Transverse colon (tissue), 4 donors: ENCODE measurements at regions not wholly inside any gene's neighbourhood (a gene's known extent, or its start where the extent isn't known, plus 50 kb on each side); places are given as distances from the start of the nearest gene placed in this dataset.

ENCODE experiments used
- EP300 ChIP-seq: sonication (generic); formaldehyde crosslinking; IDR thresholded peaks from one replicate; pipeline ENCODE4 v1.6.1; 2017; ENCODE audit warnings: antibody characterized with exemption, low read depth
- POLR2A ChIP-seq: fragments of 450-650 bp; IDR thresholded peaks from one replicate; pipeline ENCODE4 v1.6.1; 2016; ENCODE audit warnings: antibody characterized with exemption, mild to moderate bottlenecking, moderate library complexity
- POLR2AphosphoS5 ChIP-seq, 3 donors: sonication (generic); formaldehyde crosslinking; IDR thresholded peaks; one replicate each; pipeline ENCODE4 v1.6.1; 2016; ENCODE audit warnings: antibody characterized with exemption in 3 of 3
- TF ChIP-seq, protein P1 (sequence below), 5 experiments: fragments of 200-600 bp in 3 of 5; fragments of 450-650 bp in 2 of 5; sonication (generic) in 3 of 5; IDR thresholded peaks; 1 replicate in 2 of 5; 2 replicates in 3 of 5; pipeline ENCODE4 v1.5.1; 2016 to 2017; ENCODE audit warnings: antibody characterized with exemption in 5 of 5, inconsistent platforms in 3 of 5, mild to moderate bottlenecking in 2 of 5, moderate library complexity in 1 of 5

- TF ChIP-seq, protein P1, sequence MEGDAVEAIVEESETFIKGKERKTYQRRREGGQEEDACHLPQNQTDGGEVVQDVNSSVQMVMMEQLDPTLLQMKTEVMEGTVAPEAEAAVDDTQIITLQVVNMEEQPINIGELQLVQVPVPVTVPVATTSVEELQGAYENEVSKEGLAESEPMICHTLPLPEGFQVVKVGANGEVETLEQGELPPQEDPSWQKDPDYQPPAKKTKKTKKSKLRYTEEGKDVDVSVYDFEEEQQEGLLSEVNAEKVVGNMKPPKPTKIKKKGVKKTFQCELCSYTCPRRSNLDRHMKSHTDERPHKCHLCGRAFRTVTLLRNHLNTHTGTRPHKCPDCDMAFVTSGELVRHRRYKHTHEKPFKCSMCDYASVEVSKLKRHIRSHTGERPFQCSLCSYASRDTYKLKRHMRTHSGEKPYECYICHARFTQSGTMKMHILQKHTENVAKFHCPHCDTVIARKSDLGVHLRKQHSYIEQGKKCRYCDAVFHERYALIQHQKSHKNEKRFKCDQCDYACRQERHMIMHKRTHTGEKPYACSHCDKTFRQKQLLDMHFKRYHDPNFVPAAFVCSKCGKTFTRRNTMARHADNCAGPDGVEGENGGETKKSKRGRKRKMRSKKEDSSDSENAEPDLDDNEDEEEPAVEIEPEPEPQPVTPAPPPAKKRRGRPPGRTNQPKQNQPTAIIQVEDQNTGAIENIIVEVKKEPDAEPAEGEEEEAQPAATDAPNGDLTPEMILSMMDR (IDR thresholded peaks at IDR 0.05), result no peak
- TF ChIP-seq POLR2AphosphoS5 (IDR thresholded peaks at IDR 0.05) (no peak), POLR2A (no peak), EP300 (no peak)
These were observed 1127.3 kb upstream of the AUTS2 start for GRCh38 chr7:68470836-68471435.
